OCI-LY7 (cell line): ENCODE measurements at regions not wholly inside any gene's neighbourhood (a gene's known extent, or its start where the extent isn't known, plus 50 kb on each side); places are given as distances from the start of the nearest gene placed in this dataset.
A peak's percentile ranks its signal among the peaks of the same experiment; 100 is the strongest.

Experiments
- BruUV-seq: library from RNA; stranded (reverse); fragments of 400-500 nt; replicated peaks from 2 replicates; lab custom pipeline; 2021; lab: Mats Ljungman, UMichigan
- CTCF ChIA-PET: fragments of 300-600 bp; sonication (Branson Sonifier 250); formaldehyde crosslinking; loops from one replicate; lab custom pipeline; 2022; ENCODE audit warnings: antibody characterized with exemption; ENCODE audit not compliant: unreplicated experiment; lab: Charles Lee
- POLR2A ChIA-PET: fragments of 300-600 bp; sonication (Branson Sonifier 250); formaldehyde crosslinking; loops from one replicate; lab custom pipeline; 2022; ENCODE audit warnings: antibody characterized with exemption; lab: Charles Lee
- DNase-seq: peaks from one replicate; pipeline ENCODE4 v3.0.0-alpha.2; 2015; ENCODE audit warnings: low spot score
- H2AFZ ChIP-seq: fragments of 200-600 bp; sonication (generic), shearing (Covaris generic); 2 replicates; pipeline ENCODE4 v1.6.1; 2014; ENCODE audit warnings: mild to moderate bottlenecking, antibody characterized with exemption, low read length, moderate library complexity
- H3K27ac ChIP-seq: fragments of 200-600 bp; sonication (generic); 2 replicates; pipeline ENCODE4 v1.5.1; 2014; ENCODE audit warnings: mixed run types, low read depth, mild to moderate bottlenecking, moderate library complexity, low read length, inconsistent platforms; ENCODE audit not compliant: poor library complexity, severe bottlenecking
- H3K36me3 ChIP-seq: fragments of 200-600 bp; sonication (generic); 2 replicates; pipeline ENCODE4 v1.6.1; 2014; ENCODE audit warnings: mild to moderate bottlenecking, antibody characterized with exemption, low read length, moderate library complexity, mixed read lengths; ENCODE audit not compliant: insufficient read depth
- H3K4me1 ChIP-seq: fragments of 200-600 bp; sonication (generic); 2 replicates; pipeline ENCODE4 v1.5.1; 2014; ENCODE audit warnings: mild to moderate bottlenecking, low read length; ENCODE audit not compliant: insufficient read depth, poor library complexity, severe bottlenecking
- H3K4me2 ChIP-seq: fragments of 200-600 bp; sonication (generic); 2 replicates; pipeline ENCODE4 v1.6.1; 2014; ENCODE audit warnings: mild to moderate bottlenecking, low read length
- H3K4me3 ChIP-seq: fragments of 200-600 bp; sonication (generic); 2 replicates; pipeline ENCODE4 v1.5.1; 2014; ENCODE audit warnings: mild to moderate bottlenecking, low read depth, low read length; ENCODE audit not compliant: poor library complexity, severe bottlenecking
- H3K79me2 ChIP-seq: fragments of 200-600 bp; sonication (generic); 2 replicates; pipeline ENCODE4 v1.6.1; 2016; ENCODE audit warnings: low read depth, mild to moderate bottlenecking, low read length, moderate library complexity, mixed read lengths; ENCODE audit not compliant: insufficient read depth
- H3K9me2 ChIP-seq: fragments of 200-600 bp; sonication (generic); 2 replicates; pipeline ENCODE4 v1.6.1; 2016; ENCODE audit warnings: mild to moderate bottlenecking, low read length, mixed read lengths; ENCODE audit not compliant: insufficient read depth
- H3K9me3 ChIP-seq: fragments of 200-600 bp; sonication (generic); 2 replicates; pipeline ENCODE4 v1.6.1; 2014; ENCODE audit warnings: mild to moderate bottlenecking, mixed run types, low read length, mixed read lengths
- H4K20me1 ChIP-seq: fragments of 200-600 bp; sonication (generic); 2 replicates; pipeline ENCODE4 v1.6.1; 2014; ENCODE audit warnings: mild to moderate bottlenecking, antibody characterized with exemption, low read length, moderate library complexity, mixed read lengths; ENCODE audit not compliant: insufficient read depth
- CTCF ChIP-seq: fragments of 200-600 bp; sonication (generic); conservative IDR thresholded peaks from 2 replicates; pipeline ENCODE4 v1.5.1; 2014; ENCODE audit warnings: mild to moderate bottlenecking, antibody characterized with exemption, low read length, moderate library complexity, mixed read lengths
- EZH2phosphoT487 ChIP-seq: fragments of 200-600 bp; sonication (generic); IDR thresholded peaks from 2 replicates; pipeline ENCODE4 v1.6.1; 2018; ENCODE audit warnings: low read depth, borderline replicate concordance, mild to moderate bottlenecking, mixed run types, antibody characterized with exemption, low read length, moderate library complexity, mixed read lengths
- intact Hi-C: fragments of 100-400 bp; cut with micrococcal nuclease; formaldehyde crosslinking; loops from one replicate; pipeline ENCODE4 v1.10.0; 2022; ENCODE audit not compliant: unreplicated experiment

GRCh38 chr5:85049020-85049419, 664.3 kb upstream of the EDIL3 start:
- intact Hi-C loops, result no loop called here
- POLR2A ChIA-PET, result interaction anchor here (0.5 kb wide), 1 partner anchor 227 kb away, joined by 3 read pairs; no protein-coding TSS in a partner anchor
- H3K9me3 ChIP-seq, result no peaks in the 10 kb centered on the region
- TF ChIP-seq CTCF (peak; percentile 34; the same call in 1 of the 2 replicates), EZH2phosphoT487 (no peak)
- H3K4me1 ChIP-seq, result no peaks in the 10 kb centered on the region
- no peak overlapping the region for H3K4me2 ChIP-seq
- no peak overlapping the region for H2AFZ ChIP-seq
- no peak for DNase-seq
- no peak overlapping the region for H3K27ac ChIP-seq
- H4K20me1 ChIP-seq, result no peaks in the 10 kb centered on the region
- CTCF ChIA-PET, result no interaction called here
- H3K79me2 ChIP-seq, result no peaks in the 10 kb centered on the region
- no peaks in the 10 kb centered on the region for H3K36me3 ChIP-seq
- H3K9me2 ChIP-seq, result no peaks in the 10 kb centered on the region
- BruUV-seq, result no TSS peak
- no peak overlapping the region for H3K4me3 ChIP-seq

- no peaks in the 10 kb centered on the region for H3K4me1 ChIP-seq
- no peaks in the 10 kb centered on the region for H3K79me2 ChIP-seq
- CTCF ChIA-PET, result no interaction called here
- no peaks in the 10 kb centered on the region for H4K20me1 ChIP-seq
- H3K9me2 ChIP-seq, result no peaks in the 10 kb centered on the region
- no peak overlapping the region for H3K4me2 ChIP-seq
- no peak for DNase-seq
- intact Hi-C loops, result no loop called here
- no peaks in the 10 kb centered on the region for H3K36me3 ChIP-seq
- no TSS peak for BruUV-seq
- no peaks in the 10 kb centered on the region for H3K9me3 ChIP-seq
- TF ChIP-seq CTCF (no peak), EZH2phosphoT487 (no peak)
- POLR2A ChIA-PET, result no interaction called here
- H3K27ac ChIP-seq, result no peak overlapping the region
- no peak overlapping the region for H3K4me3 ChIP-seq
- no peak overlapping the region for H2AFZ ChIP-seq
Observed at GRCh38 chr5:85052826-85053225, 668.1 kb upstream of the EDIL3 start.

GRCh38 chr5:85069659-85070640, 685.3 kb upstream of the EDIL3 start:
- Histone ChIP-seq H3K36me3 (no peaks in the 10 kb centered on the region), H3K27ac (no peak overlapping the region), H3K4me3 (no peak overlapping the region), H2AFZ (no peak overlapping the region), H3K4me1 (no peaks in the 10 kb centered on the region), H3K4me2 (no peak overlapping the region), H4K20me1 (no peaks in the 10 kb centered on the region), H3K9me3 (0 out of 2 replicates have a peak, but pooled peaks cover 4% of the 10 kb centered on the region), H3K79me2 (no peaks in the 10 kb centered on the region), H3K9me2 (no peaks in the 10 kb centered on the region)
- TF ChIP-seq CTCF (no peak), EZH2phosphoT487 (no peak)
- ChIA-PET CTCF (no interaction called here), POLR2A (interaction anchor here (0.7 kb wide), 1 partner anchor 9 kb away, joined by 3 read pairs; no protein-coding TSS in a partner anchor)
- intact Hi-C loops, result no loop called here
- no TSS peak for BruUV-seq
- DNase-seq, result no peak
